ENCODE measurements at regions not wholly inside any gene's neighbourhood (a gene's known extent, or its start where the extent isn't known, plus 50 kb on each side); places are given as distances from the start of the nearest gene placed in this dataset.

- TF ChIP-seq POLR2A (IDR thresholded peaks at IDR 0.05; ENCODE audit: low read length) (no peak), GATA1 (IDR thresholded peaks at IDR 0.05; ENCODE audit: low read depth, low read length) (no peak)
Measured at GRCh38 chr7:25882151-25882773, 269.7 kb upstream of the NFE2L3 start.

All from erythroblast (primary cell).